Endothelial cell of umbilical vein (primary cell): ENCODE measurements at regions not wholly inside any gene's neighbourhood (a gene's known extent, or its start where the extent isn't known, plus 50 kb on each side); places are given as distances from the start of the nearest gene placed in this dataset.

Experiments
- BruUV-seq: library from RNA; stranded (reverse); fragments of 400-500 nt; replicated peaks from 2 replicates; lab custom pipeline; 2021; lab: Mats Ljungman, UMichigan
- CTCF ChIA-PET: fragments of 300-600, 350-600 bp; sonication (Branson Sonifier 250); formaldehyde crosslinking; loops from one replicate; lab custom pipeline; 2021; ENCODE audit warnings: antibody characterized with exemption, inconsistent platforms; lab: Charles Lee
- POLR2A ChIA-PET: fragments of 300-600, 350-600 bp; sonication (Branson Sonifier 250); formaldehyde crosslinking; loops from one replicate; lab custom pipeline; 2021; ENCODE audit warnings: antibody characterized with exemption, inconsistent platforms; lab: Charles Lee
- DNase-seq: peaks from one replicate; pipeline ENCODE4 v3.0.0-alpha.2; 2011; ENCODE audit warnings: low read depth, low spot score
- FAIRE-seq: peaks from 2 replicates; lab custom pipeline; 2011; peaks lifted over from hg19 to GRCh38; lab: Jason Lieb, UNC
- H2AFZ ChIP-seq: 2 replicates; pipeline ENCODE4 v1.6.0; 2012; ENCODE audit warnings: low read depth, low read length, control low read depth, inconsistent platforms
- H3K27ac ChIP-seq: 2 replicates; pipeline ENCODE4 v1.5.1; 2011; ENCODE audit warnings: low read depth, mild to moderate bottlenecking, control low read depth, low read length, moderate library complexity; ENCODE audit not compliant: insufficient read depth
- H3K27me3 ChIP-seq, 2 experiments: 2 replicates each; pipeline versions ENCODE4 v1.6.0 to v1.6.1; 2011; ENCODE audit warnings: low read length in 2 of 2, mixed read lengths in 1 of 2; ENCODE audit not compliant: control insufficient read depth in 2 of 2, insufficient read depth in 2 of 2
- H3K36me3 ChIP-seq, 2 experiments: 2 replicates in 1 of 2; 3 replicates in 1 of 2; pipeline ENCODE4 v1.5.1; 2011; ENCODE audit warnings: low read length in 2 of 2, mild to moderate bottlenecking in 1 of 2, moderate library complexity in 1 of 2; ENCODE audit not compliant: control insufficient read depth in 2 of 2, insufficient read depth in 2 of 2; ENCODE audit errors: extremely low read depth in 1 of 2
- H3K4me1 ChIP-seq: 3 replicates; pipeline ENCODE4 v1.5.1; 2011; ENCODE audit warnings: mild to moderate bottlenecking, low read length; ENCODE audit not compliant: control insufficient read depth, insufficient read depth; ENCODE audit errors: extremely low read depth
- H3K4me2 ChIP-seq: 2 replicates; pipeline ENCODE4 v1.6.1; 2011; ENCODE audit warnings: low read length, control low read depth, mixed read lengths; ENCODE audit not compliant: insufficient read depth
- H3K4me3 ChIP-seq, 3 experiments: fragments of 200-600 bp in 1 of 3; sonication (generic), shearing (Covaris generic) in 1 of 3; replicated peaks in 1 of 3; 2 replicates each; pipeline ENCODE4 v1.5.1; 2011 to 2016; ENCODE audit warnings: control low read depth in 3 of 3, low read length in 3 of 3, mild to moderate bottlenecking in 2 of 3, inconsistent platforms in 1 of 3, low read depth in 1 of 3, moderate library complexity in 1 of 3; ENCODE audit not compliant: insufficient read depth in 1 of 3
- H3K79me2 ChIP-seq: 2 replicates; pipeline ENCODE4 v1.6.0; 2012; ENCODE audit warnings: low read length, inconsistent platforms; ENCODE audit not compliant: control insufficient read depth, insufficient read depth
- H3K9ac ChIP-seq: replicated peaks from 2 replicates; pipeline ENCODE3; 2011; ENCODE audit warnings: low read length, control low read depth; ENCODE audit not compliant: insufficient read depth; ENCODE audit errors: extremely low read depth
- H3K9me1 ChIP-seq: replicated peaks from 3 replicates; pipeline ENCODE4 v1.6.0; 2011; ENCODE audit warnings: mild to moderate bottlenecking, low read length; ENCODE audit not compliant: control insufficient read depth, insufficient read depth; ENCODE audit errors: extremely low read depth
- H3K9me3 ChIP-seq: replicated peaks from 2 replicates; pipeline ENCODE4 v1.5.1; 2012; ENCODE audit warnings: low read length, inconsistent platforms; ENCODE audit not compliant: control insufficient read depth, insufficient read depth
- H4K20me1 ChIP-seq: replicated peaks from 2 replicates; pipeline ENCODE3; 2011; ENCODE audit warnings: mild to moderate bottlenecking, low read length; ENCODE audit not compliant: control insufficient read depth, insufficient read depth; ENCODE audit errors: extremely low read depth
- CTCF ChIP-seq, 2 donors: IDR thresholded peaks; 1 replicate in 1 of 2; 2 replicates in 1 of 2; pipeline ENCODE4 v1.5.1; 2011; ENCODE audit warnings: low read length in 2 of 2, mild to moderate bottlenecking in 2 of 2, moderate library complexity in 2 of 2, control low read depth in 1 of 2, inconsistent platforms in 1 of 2, low read depth in 1 of 2; ENCODE audit not compliant: insufficient read depth in 1 of 2; ENCODE audit errors: extremely low read depth in 1 of 2
- FOS ChIP-seq: IDR thresholded peaks from 2 replicates; pipeline ENCODE4 v1.6.1; 2011; ENCODE audit warnings: mild to moderate bottlenecking, low read length, moderate library complexity, borderline replicate concordance; ENCODE audit not compliant: insufficient read depth
- GATA2 ChIP-seq: IDR thresholded peaks from 2 replicates; pipeline ENCODE4 v1.7.0; 2011; ENCODE audit warnings: low read depth, mild to moderate bottlenecking, moderate library complexity, mixed read lengths, low read length; ENCODE audit not compliant: insufficient read length, insufficient read depth
- JUN ChIP-seq: IDR thresholded peaks from 2 replicates; pipeline ENCODE4 v1.6.1; 2011; ENCODE audit warnings: borderline replicate concordance, low read depth; ENCODE audit not compliant: insufficient read length, insufficient read depth
- MYC ChIP-seq: IDR thresholded peaks from one replicate; pipeline ENCODE4 v1.6.1; 2011; ENCODE audit warnings: mild to moderate bottlenecking, low read depth, low read length
- POLR2AphosphoS5 ChIP-seq: IDR thresholded peaks from 2 replicates; pipeline ENCODE4 v1.6.1; 2012; ENCODE audit warnings: low read depth, mild to moderate bottlenecking, control low read depth, low read length, moderate library complexity; ENCODE audit not compliant: insufficient read depth
- dilution Hi-C: fragments of 300-500 bp; cut with MboI; formaldehyde crosslinking; loops from one replicate; pipeline ENCODE4 v1.15.0; 2019; ENCODE audit warnings: low sequenced_read_pairs; ENCODE audit not compliant: extremely low pct_ligation_motif_present
- intact Hi-C: fragments of 100-400 bp; cut with micrococcal nuclease; formaldehyde crosslinking; loops from one replicate; pipeline ENCODE4 v1.10.0; 2022

GRCh38 chr10:21144047-21144446, 246.9 kb upstream of the NEBL start:
- FAIRE-seq (no peak), DNase-seq (no peak)
- no peak overlapping the region for H3K27ac ChIP-seq
- H4K20me1 ChIP-seq: no peaks in the 10 kb centered on the region
- H3K4me1 ChIP-seq: no peaks in the 10 kb centered on the region
- BruUV-seq: no TSS peak
- H3K9me3 ChIP-seq: no peaks in the 10 kb centered on the region
- H3K9me1 ChIP-seq: no peaks in the 10 kb centered on the region
- H3K79me2 ChIP-seq: no peaks in the 10 kb centered on the region
- ChIA-PET CTCF (no interaction called here), POLR2A (no interaction called here)
- no peak overlapping the region for H3K9ac ChIP-seq
- H3K4me3 ChIP-seq: no peak overlapping the region
- H2AFZ ChIP-seq: no peak overlapping the region
- intact Hi-C loops (no loop called here), dilution Hi-C loops (no loop called here)
- TF ChIP-seq GATA2: no peak
- no peak for TF ChIP-seq FOS
- TF ChIP-seq CTCF (IDR thresholded peaks at IDR 0.05; ENCODE audit: extremely low read depth in 1 of 2, insufficient read depth in 1 of 2, low read depth in 1 of 2, low read length in 2 of 2): no peak
- TF ChIP-seq POLR2AphosphoS5: no peak
- no peak for TF ChIP-seq MYC
- H3K36me3 ChIP-seq: no peaks in the 10 kb centered on the region
- H3K27me3 ChIP-seq: peaks cover 2 to 3% of the 10 kb centered on the region in 2 experiments
- H3K4me2 ChIP-seq: no peak overlapping the region

- POLR2A ChIA-PET: no interaction called here
Observed at GRCh38 chr10:21141946-21142492, 244.9 kb upstream of the NEBL start.

More at GRCh38 chr10:21141946-21142492, 244.9 kb upstream of the NEBL start:
- intact Hi-C loops (no loop called here), dilution Hi-C loops (no loop called here)
- no peaks in the 10 kb centered on the region for H3K9me3 ChIP-seq
- CTCF ChIA-PET: no interaction called here
- H3K36me3 ChIP-seq: no peaks in the 10 kb centered on the region
- H3K4me1 ChIP-seq: no peaks in the 10 kb centered on the region
- H3K4me3 ChIP-seq: no peak overlapping the region
- no peaks in the 10 kb centered on the region for H3K9me1 ChIP-seq
- no peaks in the 10 kb centered on the region for H3K79me2 ChIP-seq
- H3K9ac ChIP-seq: no peak overlapping the region
- TF ChIP-seq JUN: no peak
- no peak for TF ChIP-seq MYC
- H3K27ac ChIP-seq: no peak overlapping the region
- DNase-seq (no peak), FAIRE-seq (no peak)
- BruUV-seq: no TSS peak
- no peak overlapping the region for H2AFZ ChIP-seq
- no peak overlapping the region for H3K4me2 ChIP-seq
- peaks cover 2 to 3% of the 10 kb centered on the region in 2 experiments for H3K27me3 ChIP-seq
- H4K20me1 ChIP-seq: no peaks in the 10 kb centered on the region
